ENCODE measurements at regions not wholly inside any gene's neighbourhood (a gene's known extent, or its start where the extent isn't known, plus 50 kb on each side); places are given as distances from the start of the nearest gene placed in this dataset.

- no peak for DNase-seq (ENCODE audit: low read depth in 2 of 2)
Measured at GRCh38 chr5:61596265-61596664, 264.2 kb downstream of the ZSWIM6 start.

GRCh38 chr5:61597684-61598083 lies 265.6 kb downstream of the ZSWIM6 start:
- no peak for DNase-seq (ENCODE audit: low read depth in 2 of 2)

- DNase-seq (ENCODE audit: low read depth in 2 of 2) = no peak
Measured at GRCh38 chr5:61598126-61598525, 266.1 kb downstream of the ZSWIM6 start.

- no peak for DNase-seq (ENCODE audit: low read depth in 2 of 2)
Measured at GRCh38 chr5:61599370-61600122, 267.5 kb downstream of the ZSWIM6 start.

GRCh38 chr5:61600123-61600444 lies 268.0 kb downstream of the ZSWIM6 start:
- no peak for DNase-seq (ENCODE audit: low read depth in 2 of 2)

- no peak for DNase-seq (ENCODE audit: low read depth in 2 of 2)
Measured at GRCh38 chr5:61600945-61601511, 269.0 kb downstream of the ZSWIM6 start.

GRCh38 chr5:61603211-61603908 lies 271.3 kb downstream of the ZSWIM6 start:
- no peak for DNase-seq (ENCODE audit: low read depth in 2 of 2)

- no peak for DNase-seq (ENCODE audit: low read depth in 2 of 2)
Measured at GRCh38 chr5:61604076-61605025, 272.3 kb downstream of the ZSWIM6 start.

GRCh38 chr5:61609840-61610677 lies 278.0 kb downstream of the ZSWIM6 start:
- DNase-seq (ENCODE audit: low read depth in 2 of 2) = no peak

GRCh38 chr5:61610678-61611024 lies 278.6 kb downstream of the ZSWIM6 start:
- no peak for DNase-seq (ENCODE audit: low read depth in 2 of 2)

GRCh38 chr5:61612431-61612830 lies 280.4 kb downstream of the ZSWIM6 start:
- DNase-seq (ENCODE audit: low read depth in 2 of 2) = no peak

GRCh38 chr5:61613679-61614078 lies 281.6 kb downstream of the ZSWIM6 start:
- no peak for DNase-seq (ENCODE audit: low read depth in 2 of 2)

GRCh38 chr5:61614606-61615005 lies 282.5 kb downstream of the ZSWIM6 start:
- no peak for DNase-seq (ENCODE audit: low read depth in 2 of 2)

GRCh38 chr5:61617039-61617438 lies 285.0 kb downstream of the ZSWIM6 start:
- DNase-seq (ENCODE audit: low read depth in 2 of 2) = no peak

- DNase-seq (ENCODE audit: low read depth in 2 of 2) = no peak
Measured at GRCh38 chr5:61617995-61618525, 286.0 kb downstream of the ZSWIM6 start.

- DNase-seq (ENCODE audit: low read depth in 2 of 2) = no peak
Measured at GRCh38 chr5:61618577-61618976, 286.5 kb downstream of the ZSWIM6 start.

- no peak for DNase-seq (ENCODE audit: low read depth in 2 of 2)
Measured at GRCh38 chr5:61619289-61619688, 287.2 kb downstream of the ZSWIM6 start.

GRCh38 chr5:61619777-61620518 lies 287.9 kb downstream of the ZSWIM6 start:
- no peak for DNase-seq (ENCODE audit: low read depth in 2 of 2)

- no peak for DNase-seq (ENCODE audit: low read depth in 2 of 2)
Measured at GRCh38 chr5:61620699-61621182, 288.7 kb downstream of the ZSWIM6 start.

GRCh38 chr5:61621202-61621650 lies 289.2 kb downstream of the ZSWIM6 start:
- no peak for DNase-seq (ENCODE audit: low read depth in 2 of 2)
